ENCODE measurements at regions not wholly inside any gene's neighbourhood (a gene's known extent, or its start where the extent isn't known, plus 50 kb on each side); places are given as distances from the start of the nearest gene placed in this dataset.

GRCh38 chr14:100660882-100661635, 65.6 kb upstream of the DLK1 start:
- CTCF ChIA-PET = interaction anchor here (1.0 to 1.7 kb wide), 3 partner anchors 8 to 968 kb away, joined by 3 to 9 read pairs (median 4); no protein-coding TSS in a partner anchor
- no peak for TF ChIP-seq CTCF (IDR thresholded peaks at IDR 0.05)
- POLR2A ChIA-PET = no interaction called here
- Mint-ChIP-seq H3K36me3 (ENCODE audit: low read depth) (no peaks in the 10 kb centered on the region), H3K9me3 (no peaks in the 10 kb centered on the region), H3K27ac (no peak overlapping the region), H3K27me3 (peaks cover 1% of the 10 kb centered on the region), H3K4me1 (ENCODE audit: low read depth) (peaks cover 2% of the 10 kb centered on the region), H3K4me3 (no peak overlapping the region)
- ATAC-seq (no peak), DNase-seq (no peak)
- intact Hi-C loops (cut with micrococcal nuclease) = no loop called here

GRCh38 chr14:100662879-100663760, 63.6 kb upstream of the DLK1 start:
- ATAC-seq = peak; percentile 83
- peak overlapping the region; percentile 76 for H3K27ac Mint-ChIP-seq

GRCh38 chr14:100663761-100664052, 63.0 kb upstream of the DLK1 start:
- TF ChIP-seq CTCF (IDR thresholded peaks at IDR 0.05) = no peak
- no peak for ATAC-seq
- CTCF ChIA-PET = interaction anchor here (1.2 to 2.2 kb wide), 5 partner anchors 10 to 279 kb away, joined by 5 to 24 read pairs (median 7); no protein-coding TSS in a partner anchor
- DNase-seq = no peak
- Mint-ChIP-seq H3K27me3 (peaks cover 6% of the 10 kb centered on the region), H3K4me3 (no peak overlapping the region), H3K9me3 (no peaks in the 10 kb centered on the region), H3K36me3 (ENCODE audit: low read depth) (no peaks in the 10 kb centered on the region), H3K27ac (no peak overlapping the region), H3K4me1 (ENCODE audit: low read depth) (peaks cover 2% of the 10 kb centered on the region)
- POLR2A ChIA-PET = no interaction called here
- intact Hi-C loops (cut with micrococcal nuclease) = no loop called here

More at GRCh38 chr14:100662879-100663760, 63.6 kb upstream of the DLK1 start:
- Mint-ChIP-seq H3K4me1 (ENCODE audit: low read depth) (peaks cover 2% of the 10 kb centered on the region), H3K27me3 (peaks cover 6% of the 10 kb centered on the region), H3K4me3 (no peak overlapping the region), H3K36me3 (ENCODE audit: low read depth) (no peaks in the 10 kb centered on the region), H3K9me3 (no peaks in the 10 kb centered on the region)
- peak; percentile 75 for DNase-seq
- intact Hi-C loops (cut with micrococcal nuclease) = no loop called here
- TF ChIP-seq CTCF (IDR thresholded peaks at IDR 0.05) = peak; percentile 98
- POLR2A ChIA-PET = interaction anchor here (0.5 to 0.8 kb wide), 2 partner anchors 9 to 128 kb away, joined by 3 read pairs; no protein-coding TSS in a partner anchor
- CTCF ChIA-PET = interaction anchor here (0.8 to 2.2 kb wide), 12 partner anchors 10 to 966 kb away, joined by 3 to 24 read pairs (median 4); no protein-coding TSS in a partner anchor

- Mint-ChIP-seq H3K4me3 (no peak overlapping the region), H3K27ac (no peak overlapping the region), H3K9me3 (no peaks in the 10 kb centered on the region), H3K36me3 (ENCODE audit: low read depth) (no peaks in the 10 kb centered on the region), H3K4me1 (ENCODE audit: low read depth) (peaks cover 2% of the 10 kb centered on the region), H3K27me3 (peaks cover 6% of the 10 kb centered on the region)
- intact Hi-C loops (cut with micrococcal nuclease) = no loop called here
- ATAC-seq (no peak), DNase-seq (no peak)
- ChIA-PET POLR2A (no interaction called here), CTCF (interaction anchor here (1.2 to 2.2 kb wide), 2 partner anchors 11 to 280 kb away, joined by 6 to 12 read pairs; no protein-coding TSS in a partner anchor)
- no peak for TF ChIP-seq CTCF (IDR thresholded peaks at IDR 0.05)
Measured at GRCh38 chr14:100664231-100664630, 62.5 kb upstream of the DLK1 start.

Measured in activated CD8-positive, alpha-beta T cell treated with anti-CD3 and anti-CD28 coated beads for 36 hours (primary cell).